HG02852 (cell line): ENCODE measurements at regions not wholly inside any gene's neighbourhood (a gene's known extent, or its start where the extent isn't known, plus 50 kb on each side); places are given as distances from the start of the nearest gene placed in this dataset.
"Not testable (repeated sequence)": the region's sequence is repeated elsewhere in the genome, so short reads cannot be mapped to it uniquely, and the experiment has no call there.

Source experiments
- ATAC-seq: cut with Tn5 transposase; IDR thresholded peaks from one replicate; pipeline ENCODE4 v1.9.1; 2021; ENCODE audit warnings: mild to moderate bottlenecking, moderate library complexity; ENCODE audit not compliant: unreplicated experiment

GRCh38 chr21:15275615-15276235 is 210.9 kb upstream of the NRIP1 start:
- no peak for ATAC-seq

GRCh38 chr21:15276243-15276642 is 211.4 kb upstream of the NRIP1 start:
- ATAC-seq, result no peak

DNA sequence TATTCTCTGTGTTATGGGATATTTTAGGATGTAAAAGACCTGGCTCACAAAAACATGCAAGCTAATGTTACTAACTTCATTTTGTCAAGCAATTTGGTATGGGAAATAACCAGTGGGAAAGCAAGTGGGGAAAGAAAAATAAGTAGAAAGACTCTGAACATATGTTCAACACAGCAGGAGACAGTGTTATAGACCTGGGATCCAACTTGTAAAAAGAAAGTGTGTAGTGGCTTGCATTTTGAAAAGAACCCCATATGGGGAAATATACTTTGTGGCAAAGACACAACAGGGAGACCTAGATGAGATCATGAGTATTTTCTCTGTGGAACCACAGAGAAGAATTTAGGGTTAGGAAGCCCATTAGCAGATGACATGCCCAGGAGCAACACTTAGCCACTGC is 212.7 kb upstream of the NRIP1 start:
- no peak for ATAC-seq

DNA sequence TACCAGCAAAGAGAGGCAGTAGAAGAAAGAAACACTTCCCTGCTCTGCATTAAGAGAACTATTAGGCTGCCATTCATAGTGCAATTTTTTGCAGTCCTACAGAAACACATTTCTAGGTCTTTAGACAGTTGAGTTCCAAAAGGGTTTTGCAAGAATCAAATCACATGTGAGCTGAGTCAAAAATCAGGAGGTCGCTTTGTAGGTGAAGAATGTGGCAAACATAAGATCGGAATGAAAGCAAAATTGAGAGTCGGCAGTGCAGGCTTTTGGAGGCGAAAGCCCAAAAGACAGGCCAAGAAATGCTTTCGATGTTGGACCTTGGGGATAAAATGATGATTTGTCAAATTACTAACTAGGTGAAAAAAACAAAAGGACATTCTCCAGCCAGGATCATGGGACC is 213.5 kb upstream of the NRIP1 start:
- ATAC-seq, result no peak

GRCh38 chr21:15278851-15279250 is 214.1 kb upstream of the NRIP1 start:
- ATAC-seq, result no peak

DNA sequence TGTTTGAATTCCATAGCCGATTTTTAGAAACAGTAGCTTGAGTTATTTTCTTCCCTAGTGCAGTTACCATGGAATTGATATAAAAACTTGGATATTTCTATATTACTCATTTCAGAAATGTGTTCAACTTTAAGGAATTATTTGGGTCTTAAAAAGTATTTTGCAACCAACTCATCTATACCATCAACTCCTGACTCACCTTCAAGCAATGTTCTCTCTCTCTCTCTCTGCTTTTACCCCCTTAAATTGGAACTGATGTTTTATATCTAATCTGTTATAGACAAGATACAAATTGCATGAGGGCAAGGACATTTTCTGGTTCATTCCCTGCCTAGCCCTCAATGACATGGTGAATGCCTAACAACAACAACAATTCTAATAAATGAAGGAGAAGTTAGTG is 214.7 kb upstream of the NRIP1 start:
- ATAC-seq, result no peak

DNA sequence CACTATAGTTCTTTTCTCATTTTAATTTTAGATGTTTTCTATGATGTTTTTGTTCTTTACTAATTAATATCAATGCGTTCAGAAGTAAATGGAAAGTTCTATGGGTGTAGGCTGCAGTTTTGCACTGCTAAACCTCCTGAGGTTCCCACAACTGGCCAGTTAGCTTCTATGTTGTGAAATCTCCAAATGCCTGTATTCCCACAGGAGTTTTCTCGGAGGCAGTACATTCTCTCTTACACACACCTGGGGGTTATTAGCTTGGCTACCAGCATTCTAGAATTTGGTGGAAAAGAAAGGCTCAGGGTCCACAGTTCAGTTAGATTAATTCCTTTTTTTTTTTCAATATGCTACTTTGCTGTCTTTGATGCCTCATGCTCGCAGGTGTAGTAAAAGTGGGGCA is 216.9 kb upstream of the NRIP1 start:
- no peak for ATAC-seq

DNA sequence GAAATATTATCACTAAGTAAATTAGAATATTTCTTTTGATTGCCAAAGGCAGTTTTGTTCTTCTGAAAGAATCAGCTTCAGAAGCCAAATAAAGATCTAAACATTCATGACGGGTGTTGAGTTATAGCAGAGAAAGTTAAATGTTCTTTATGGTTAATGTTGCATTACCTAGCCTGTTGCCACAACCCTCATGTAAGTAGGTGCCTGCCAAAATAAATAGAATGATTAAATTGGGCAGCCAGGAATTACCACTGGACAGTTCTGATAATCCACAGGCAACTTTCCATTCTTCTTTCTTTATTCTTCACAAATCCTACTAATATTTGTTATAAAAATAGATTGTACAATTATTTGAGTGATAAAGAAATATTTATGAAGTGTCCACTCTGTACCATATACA is 217.9 kb upstream of the NRIP1 start:
- ATAC-seq, result no peak

GRCh38 chr21:15283138-15283537 is 218.3 kb upstream of the NRIP1 start:
- ATAC-seq, result no peak

DNA sequence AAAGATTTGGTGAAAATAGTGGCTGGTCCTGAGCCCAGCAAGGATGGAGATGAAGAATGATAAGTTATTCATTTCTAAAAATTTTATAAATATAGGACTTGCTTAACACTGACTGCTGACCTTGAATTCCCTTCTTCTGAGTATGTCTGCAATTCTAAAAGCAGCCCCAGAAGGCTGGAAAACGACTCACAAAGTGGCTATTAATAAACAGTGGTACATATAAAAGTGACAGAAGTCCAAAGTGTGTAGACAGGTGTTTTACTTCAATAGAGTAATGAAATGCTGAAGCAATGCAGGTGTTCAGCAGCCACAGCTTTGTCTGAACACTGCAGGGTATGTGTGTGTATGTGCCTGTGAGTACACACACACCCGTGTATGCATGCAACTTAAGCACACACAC is 219.0 kb upstream of the NRIP1 start:
- ATAC-seq, result no peak

DNA sequence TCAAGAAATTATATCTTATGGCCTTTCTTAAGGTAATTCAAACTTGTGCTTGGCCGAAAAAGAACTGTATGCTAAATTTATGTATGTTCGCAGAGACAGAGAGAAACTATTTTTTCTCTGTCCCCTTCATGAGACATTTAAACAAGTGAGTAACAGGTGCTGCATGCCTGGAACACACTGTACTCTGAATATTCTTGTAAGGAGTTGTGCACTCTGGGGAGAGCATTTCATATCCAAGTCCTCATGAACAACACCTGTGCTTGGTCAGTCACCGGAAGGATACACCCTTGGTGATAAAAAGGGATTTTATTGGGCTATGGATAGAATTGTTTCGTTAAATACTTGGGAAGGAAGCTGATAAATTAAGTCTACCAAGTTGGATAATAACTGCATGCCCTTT is 220.8 kb upstream of the NRIP1 start:
- no peak for ATAC-seq

- ATAC-seq, result no peak
These were observed 224.4 kb upstream of the NRIP1 start for GRCh38 chr21:15289246-15289645.

GRCh38 chr21:15289896-15290841 is 225.4 kb upstream of the NRIP1 start:
- no peak for ATAC-seq

DNA sequence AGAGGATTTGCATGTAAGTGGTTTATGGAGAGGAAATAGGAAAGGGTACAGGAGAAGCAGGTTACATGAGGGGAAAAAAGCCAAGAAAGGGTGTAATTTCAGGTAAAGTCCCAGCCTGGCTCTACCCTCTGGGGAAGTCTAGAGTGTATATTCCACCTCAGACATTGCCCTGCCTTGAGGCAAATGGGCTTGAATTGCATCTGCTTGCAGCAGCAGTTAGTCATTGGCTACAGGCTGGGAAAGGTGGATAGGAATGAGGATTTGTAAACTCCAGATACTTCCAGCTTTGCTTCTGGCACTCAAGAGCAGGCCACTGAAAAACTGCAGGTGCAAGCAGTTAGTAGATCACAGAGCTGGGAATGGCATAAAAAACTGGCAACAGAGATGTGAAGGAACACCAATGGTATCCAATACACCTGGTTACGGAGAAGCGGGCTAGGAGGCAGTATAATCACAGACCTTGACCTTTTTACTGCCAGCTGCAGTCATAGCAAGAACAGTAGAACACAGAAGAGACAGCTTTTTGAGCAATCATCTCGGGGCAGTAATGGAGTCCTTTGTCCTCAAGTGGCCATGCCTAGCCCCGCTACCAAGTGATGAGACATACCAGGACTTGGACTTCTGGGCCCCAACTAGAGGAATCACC is 226.9 kb upstream of the NRIP1 start:
- ATAC-seq, result no peak

- no peak for ATAC-seq
These were observed 228.4 kb upstream of the NRIP1 start for GRCh38 chr21:15293240-15293639.

GRCh38 chr21:15295875-15296274 is 231.1 kb upstream of the NRIP1 start:
- ATAC-seq, result no peak

DNA sequence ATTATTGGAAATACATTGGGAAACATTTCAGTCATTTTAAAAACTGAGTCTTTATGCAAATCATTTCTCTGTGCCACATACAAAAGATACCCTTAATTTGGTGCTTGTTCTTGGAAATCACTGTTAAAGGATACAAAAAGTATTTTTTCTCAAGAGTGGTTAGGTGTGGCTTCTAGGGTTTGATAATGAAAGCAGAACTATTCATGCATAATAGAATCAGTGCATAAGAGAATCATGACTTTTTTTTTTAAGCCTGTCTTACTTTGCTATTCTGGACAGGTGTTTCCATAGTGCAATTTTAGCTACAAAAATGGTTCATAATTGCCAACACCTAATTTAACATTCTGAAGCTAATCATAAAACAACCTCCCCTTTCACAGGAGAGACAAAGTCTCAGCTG is 233.0 kb upstream of the NRIP1 start:
- ATAC-seq, result no peak

DNA sequence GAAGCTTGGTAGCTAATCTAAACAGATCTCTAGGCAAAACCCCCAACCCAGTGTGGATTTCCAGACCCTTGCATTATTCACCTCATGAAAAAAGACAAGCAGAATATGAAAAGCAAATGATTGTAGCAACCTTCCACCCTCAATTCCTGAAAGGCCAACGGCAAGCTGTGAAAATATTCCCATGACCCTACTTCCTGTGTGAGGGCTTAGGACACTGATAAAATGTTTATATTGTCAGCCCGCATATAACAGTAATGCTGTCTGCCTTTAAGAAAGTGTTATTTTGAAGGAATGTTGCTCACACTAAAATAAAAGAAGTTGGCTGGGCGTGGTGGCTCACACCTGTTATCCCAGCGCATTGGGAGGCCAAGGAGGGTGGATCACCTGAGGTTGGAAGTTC is 233.5 kb upstream of the NRIP1 start:
- ATAC-seq, result no peak

- ATAC-seq, result not testable (repeated sequence)
These were observed 234.0 kb upstream of the NRIP1 start for GRCh38 chr21:15298755-15299154.

- ATAC-seq, result no peak
These were observed 235.3 kb upstream of the NRIP1 start for GRCh38 chr21:15300131-15300530.

- no peak for ATAC-seq
These were observed 236.2 kb upstream of the NRIP1 start for GRCh38 chr21:15301014-15301413.

- ATAC-seq, result no peak
These were observed 236.9 kb upstream of the NRIP1 start for GRCh38 chr21:15301736-15302135.
